Cardiac muscle cell (in vitro differentiated cells and primary cell): ENCODE measurements at regions not wholly inside any gene's neighbourhood (a gene's known extent, or its start where the extent isn't known, plus 50 kb on each side); places are given as distances from the start of the nearest gene placed in this dataset.
"Not testable (repeated sequence)": the region's sequence is repeated elsewhere in the genome, so short reads cannot be mapped to it uniquely, and the experiment has no call there.

ENCODE experiments used
- DNase-seq, 2 donors: peaks; one replicate each; pipeline versions ENCODE4 v3.0.0 to v3.0.0-alpha.2; 2010 to 2017; ENCODE audit warnings: low read depth in 1 of 2, low spot score in 1 of 2
- H3K27ac ChIP-seq: fragments of 200-600 bp; sonication (generic); 2 replicates; pipeline ENCODE4 v1.5.1; 2016
- H3K27me3 ChIP-seq: fragments of 200-600 bp; sonication (generic); 2 replicates; pipeline ENCODE4 v1.6.0; 2016; ENCODE audit warnings: control low read depth
- H3K36me3 ChIP-seq: fragments of 200-600 bp; sonication (generic); 2 replicates; pipeline ENCODE4 v1.5.1; 2016; ENCODE audit warnings: control low read depth
- H3K4me1 ChIP-seq: fragments of 200-600 bp; sonication (generic); 2 replicates; pipeline ENCODE4 v1.8.1; 2017; ENCODE audit warnings: low read depth, mild to moderate bottlenecking, mixed run types
- H3K4me3 ChIP-seq: fragments of 200-600 bp; sonication (generic); 2 replicates; pipeline ENCODE4 v1.5.1; 2016; ENCODE audit warnings: mild to moderate bottlenecking
- H3K9me3 ChIP-seq: fragments of 200-600 bp; sonication (generic); 2 replicates; pipeline ENCODE4 v1.5.1; 2017; ENCODE audit warnings: low read depth, mild to moderate bottlenecking, control low read depth
- TF ChIP-seq, protein P1 (sequence below): IDR thresholded peaks from 2 replicates; pipeline ENCODE4 v1.5.1; 2012; ENCODE audit warnings: low read depth, mild to moderate bottlenecking, low read length

GRCh38 chr7:25476863-25477499 is 248.7 kb upstream of the NPVF start:
- H3K4me1 ChIP-seq = no peaks in the 10 kb centered on the region
- DNase-seq = no peak
- no peak overlapping the region for H3K27ac ChIP-seq
- H3K9me3 ChIP-seq = no peaks in the 10 kb centered on the region
- H3K27me3 ChIP-seq = no peaks in the 10 kb centered on the region
- TF ChIP-seq, protein P1, sequence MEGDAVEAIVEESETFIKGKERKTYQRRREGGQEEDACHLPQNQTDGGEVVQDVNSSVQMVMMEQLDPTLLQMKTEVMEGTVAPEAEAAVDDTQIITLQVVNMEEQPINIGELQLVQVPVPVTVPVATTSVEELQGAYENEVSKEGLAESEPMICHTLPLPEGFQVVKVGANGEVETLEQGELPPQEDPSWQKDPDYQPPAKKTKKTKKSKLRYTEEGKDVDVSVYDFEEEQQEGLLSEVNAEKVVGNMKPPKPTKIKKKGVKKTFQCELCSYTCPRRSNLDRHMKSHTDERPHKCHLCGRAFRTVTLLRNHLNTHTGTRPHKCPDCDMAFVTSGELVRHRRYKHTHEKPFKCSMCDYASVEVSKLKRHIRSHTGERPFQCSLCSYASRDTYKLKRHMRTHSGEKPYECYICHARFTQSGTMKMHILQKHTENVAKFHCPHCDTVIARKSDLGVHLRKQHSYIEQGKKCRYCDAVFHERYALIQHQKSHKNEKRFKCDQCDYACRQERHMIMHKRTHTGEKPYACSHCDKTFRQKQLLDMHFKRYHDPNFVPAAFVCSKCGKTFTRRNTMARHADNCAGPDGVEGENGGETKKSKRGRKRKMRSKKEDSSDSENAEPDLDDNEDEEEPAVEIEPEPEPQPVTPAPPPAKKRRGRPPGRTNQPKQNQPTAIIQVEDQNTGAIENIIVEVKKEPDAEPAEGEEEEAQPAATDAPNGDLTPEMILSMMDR = no peak
- no peak overlapping the region for H3K4me3 ChIP-seq
- no peaks in the 10 kb centered on the region for H3K36me3 ChIP-seq

DNA sequence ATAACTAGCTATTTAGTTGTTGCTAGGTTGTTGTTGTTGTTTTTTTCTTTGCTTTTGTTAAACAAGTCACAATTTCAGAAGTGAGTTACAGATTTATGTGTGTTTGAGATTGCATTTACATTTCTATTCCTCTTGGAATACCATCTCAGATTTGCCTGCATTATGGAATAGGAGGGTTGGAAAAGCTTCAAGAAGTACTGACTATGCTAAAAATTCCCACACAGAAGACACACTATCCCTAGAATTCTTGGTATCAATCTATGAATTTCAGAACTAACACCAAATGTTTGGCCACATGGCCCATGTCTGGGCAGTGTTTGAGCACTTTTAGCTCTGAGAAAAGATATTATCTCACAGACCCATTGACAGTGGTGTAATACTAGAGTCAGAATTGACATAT is 249.9 kb upstream of the NPVF start:
- not testable (repeated sequence) for H3K9me3 ChIP-seq, H3K4me1 ChIP-seq, H3K27me3 ChIP-seq, H3K4me3 ChIP-seq, H3K27ac ChIP-seq, H3K36me3 ChIP-seq, DNase-seq

GRCh38 chr7:25478925-25479324 is 250.6 kb upstream of the NPVF start:
- Histone ChIP-seq H3K9me3 (no peaks in the 10 kb centered on the region), H3K4me1 (no peaks in the 10 kb centered on the region), H3K27ac (no peak overlapping the region), H3K27me3 (no peaks in the 10 kb centered on the region), H3K36me3 (no peaks in the 10 kb centered on the region), H3K4me3 (no peak overlapping the region)
- TF ChIP-seq, protein P1 = no peak
- no peak for DNase-seq

GRCh38 chr7:25481891-25482290 is 253.6 kb upstream of the NPVF start:
- H3K27me3 ChIP-seq = no peaks in the 10 kb centered on the region
- no peaks in the 10 kb centered on the region for H3K4me1 ChIP-seq
- H3K27ac ChIP-seq = no peak overlapping the region
- DNase-seq = peak in 1 of 2 donors; percentile 57
- no peak overlapping the region for H3K4me3 ChIP-seq
- TF ChIP-seq, protein P1 = no peak
- no peaks in the 10 kb centered on the region for H3K9me3 ChIP-seq
- H3K36me3 ChIP-seq = no peaks in the 10 kb centered on the region

DNA sequence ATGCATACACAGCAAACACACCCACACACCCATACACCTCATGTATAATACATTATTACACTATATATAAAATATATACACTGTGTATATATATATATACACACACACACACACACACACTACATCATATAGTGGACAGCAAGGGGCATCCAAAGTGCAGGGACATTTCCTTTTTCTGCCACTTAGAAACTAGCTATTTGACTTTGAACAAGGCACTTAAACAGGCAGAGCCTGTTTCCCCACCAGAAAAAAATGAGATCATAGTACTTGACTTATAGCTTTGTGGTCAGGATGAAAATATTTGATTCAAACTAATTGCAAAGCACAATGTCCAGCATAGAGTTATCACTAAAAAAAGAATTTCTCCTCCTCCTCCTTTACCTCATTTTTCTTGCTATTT is 254.3 kb upstream of the NPVF start:
- Histone ChIP-seq H3K27ac (no peak overlapping the region), H3K27me3 (no peaks in the 10 kb centered on the region), H3K4me3 (no peak overlapping the region), H3K36me3 (no peaks in the 10 kb centered on the region), H3K4me1 (no peaks in the 10 kb centered on the region), H3K9me3 (no peaks in the 10 kb centered on the region)
- no peak for DNase-seq
- TF ChIP-seq, protein P1 = no peak

DNA sequence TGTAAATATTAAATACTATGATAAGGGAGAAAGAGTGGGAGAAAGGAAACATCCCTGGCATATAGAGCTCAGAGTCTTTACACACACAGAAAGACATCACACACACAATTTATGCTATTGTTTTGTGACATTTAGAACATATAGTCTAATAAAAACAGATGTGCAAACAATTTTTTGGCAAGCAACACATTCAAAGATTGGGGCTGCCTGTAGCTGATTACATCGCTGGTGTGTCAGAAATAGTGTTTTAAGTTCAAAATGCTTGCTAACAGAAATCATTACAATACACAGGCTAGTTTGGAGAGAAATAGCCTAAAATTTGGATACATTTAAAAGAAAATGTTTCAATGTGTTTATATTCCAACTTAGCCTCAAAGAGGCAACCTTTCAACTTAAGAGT is 256.7 kb upstream of the NPVF start:
- Histone ChIP-seq H3K36me3 (no peaks in the 10 kb centered on the region), H3K4me3 (no peak overlapping the region), H3K27me3 (no peaks in the 10 kb centered on the region), H3K9me3 (no peaks in the 10 kb centered on the region), H3K27ac (no peak overlapping the region), H3K4me1 (no peaks in the 10 kb centered on the region)
- DNase-seq = no peak
- TF ChIP-seq, protein P1 = no peak
